NCI-H2081 (cell line): ENCODE measurements at regions not wholly inside any gene's neighbourhood (a gene's known extent, or its start where the extent isn't known, plus 50 kb on each side); places are given as distances from the start of the nearest gene placed in this dataset.
"Not testable (repeated sequence)": the region's sequence is repeated elsewhere in the genome, so short reads cannot be mapped to it uniquely, and the experiment has no call there.

ENCODE experiments used
- DNase-seq, 2 experiments: peaks; one replicate each; lab custom pipeline; 2025; lab: John Stamatoyannopoulos, UW

GRCh38 chr1:164433818-164434170 is 125.2 kb upstream of the PBX1 start:
- DNase-seq, result no peak

GRCh38 chr1:164440232-164440631 is 118.8 kb upstream of the PBX1 start:
- DNase-seq, result no peak

- DNase-seq, result no peak
Measured at GRCh38 chr1:164443166-164443565, 115.8 kb upstream of the PBX1 start.

GRCh38 chr1:164443836-164444235 is 115.1 kb upstream of the PBX1 start:
- no peak for DNase-seq

- no peak for DNase-seq
Measured at GRCh38 chr1:164446020-164446419, 113.0 kb upstream of the PBX1 start.

DNA sequence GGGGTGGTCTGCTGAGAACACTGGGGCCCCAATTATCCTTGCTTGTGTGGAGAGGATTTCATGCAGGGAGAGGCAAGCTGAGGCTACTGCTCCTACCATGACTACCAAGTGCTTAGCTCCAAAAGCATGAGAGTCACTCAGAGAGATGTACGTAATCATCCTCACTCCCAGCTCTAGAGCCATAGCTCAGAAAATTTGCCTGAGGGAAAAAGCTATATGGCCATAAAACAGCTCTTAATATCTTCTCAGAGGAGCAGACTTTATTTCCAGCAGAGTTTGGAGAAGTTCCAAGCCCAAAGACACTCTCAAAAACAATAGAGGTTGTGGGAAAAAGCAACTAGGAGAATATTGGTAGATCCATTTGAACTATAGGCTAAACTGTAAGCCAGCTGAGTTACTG is 106.4 kb upstream of the PBX1 start:
- DNase-seq, result peak; percentile 7 to 48

- no peak for DNase-seq
Measured at GRCh38 chr1:164456272-164456671, 102.7 kb upstream of the PBX1 start.

- DNase-seq, result not testable (repeated sequence)
Measured at GRCh38 chr1:164459176-164459575, 99.8 kb upstream of the PBX1 start.

DNA sequence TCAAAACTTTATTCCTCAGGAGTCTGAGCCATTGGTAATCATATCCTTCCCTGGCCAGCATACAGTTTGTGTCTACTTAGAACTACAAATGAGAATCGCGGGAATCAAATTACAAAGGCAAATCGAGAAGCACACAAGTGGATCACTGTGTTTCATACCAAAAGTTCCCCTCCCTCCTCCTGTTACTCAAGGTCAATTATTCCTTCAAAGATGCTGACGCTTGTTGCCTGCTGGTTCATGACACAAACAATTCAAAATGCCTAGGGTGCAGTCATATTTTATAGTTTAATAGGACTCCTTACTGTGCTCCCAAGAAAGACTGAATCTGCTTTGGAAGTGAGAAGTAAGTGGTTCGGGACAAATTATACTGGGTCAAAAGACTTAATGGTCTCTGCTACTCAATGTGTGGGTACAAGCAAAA is 93.0 kb upstream of the PBX1 start:
- DNase-seq, result no peak

GRCh38 chr1:164466429-164466828 is 92.6 kb upstream of the PBX1 start:
- no peak for DNase-seq

GRCh38 chr1:164470996-164471395 is 88.0 kb upstream of the PBX1 start:
- no peak for DNase-seq

DNA sequence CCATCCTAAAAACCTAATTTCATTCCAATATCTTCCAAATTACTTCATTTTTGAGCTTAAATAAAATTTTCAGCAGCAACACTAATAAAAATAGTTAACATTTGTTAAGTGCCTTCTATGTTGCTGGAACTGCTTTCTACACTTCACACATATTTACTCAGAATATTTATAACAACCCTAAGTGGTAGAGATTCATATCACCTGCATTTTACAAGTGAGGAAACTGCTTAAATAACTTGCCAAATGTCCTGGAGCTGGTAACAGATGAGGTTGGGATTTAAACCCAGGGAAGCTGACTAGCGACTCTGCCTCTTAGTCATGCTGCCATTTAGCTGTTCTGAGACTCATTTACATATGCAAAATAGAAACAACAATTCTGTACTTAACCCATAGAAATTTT is 86.1 kb upstream of the PBX1 start:
- DNase-seq, result no peak

DNA sequence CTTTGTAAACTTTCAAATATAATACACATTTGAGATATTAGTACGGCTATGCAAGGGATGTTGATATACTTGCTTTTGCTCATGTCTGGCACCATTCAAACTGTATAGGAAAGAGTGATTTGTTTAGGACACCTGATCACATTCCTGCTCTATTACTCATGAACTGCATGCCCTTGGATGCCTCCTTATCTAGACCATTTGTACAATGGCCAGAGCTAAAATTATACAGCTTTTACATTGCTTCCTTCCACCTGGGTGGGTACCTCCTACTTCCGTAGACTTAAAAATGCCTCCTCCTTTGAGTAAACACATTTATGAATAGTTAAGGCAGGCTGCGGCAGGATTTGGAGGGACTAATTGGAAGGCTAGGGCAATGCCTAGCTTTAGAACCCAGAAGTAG is 85.4 kb upstream of the PBX1 start:
- DNase-seq, result no peak

DNA sequence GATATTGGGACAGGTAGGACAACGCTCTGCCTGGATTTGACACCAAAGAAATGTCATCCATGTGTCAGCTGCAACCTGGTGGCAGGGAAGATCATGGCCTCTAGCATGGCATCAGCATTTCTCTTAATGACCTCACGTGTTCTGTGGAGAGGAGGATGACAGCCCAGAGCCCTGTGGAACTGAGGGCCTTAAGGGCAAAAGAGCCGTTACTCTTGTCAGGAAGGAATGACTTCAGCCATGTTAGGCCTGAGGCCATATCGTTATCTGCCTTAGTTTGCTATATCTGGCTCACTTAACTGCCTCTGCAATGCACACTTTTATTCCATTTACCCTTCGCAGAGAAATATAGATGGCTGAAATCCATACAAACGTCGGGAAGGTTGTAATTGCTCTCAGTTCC is 83.2 kb upstream of the PBX1 start:
- DNase-seq, result no peak

GRCh38 chr1:164477343-164477742 is 81.6 kb upstream of the PBX1 start:
- no peak for DNase-seq

GRCh38 chr1:164479242-164479641 is 79.7 kb upstream of the PBX1 start:
- no peak for DNase-seq

DNA sequence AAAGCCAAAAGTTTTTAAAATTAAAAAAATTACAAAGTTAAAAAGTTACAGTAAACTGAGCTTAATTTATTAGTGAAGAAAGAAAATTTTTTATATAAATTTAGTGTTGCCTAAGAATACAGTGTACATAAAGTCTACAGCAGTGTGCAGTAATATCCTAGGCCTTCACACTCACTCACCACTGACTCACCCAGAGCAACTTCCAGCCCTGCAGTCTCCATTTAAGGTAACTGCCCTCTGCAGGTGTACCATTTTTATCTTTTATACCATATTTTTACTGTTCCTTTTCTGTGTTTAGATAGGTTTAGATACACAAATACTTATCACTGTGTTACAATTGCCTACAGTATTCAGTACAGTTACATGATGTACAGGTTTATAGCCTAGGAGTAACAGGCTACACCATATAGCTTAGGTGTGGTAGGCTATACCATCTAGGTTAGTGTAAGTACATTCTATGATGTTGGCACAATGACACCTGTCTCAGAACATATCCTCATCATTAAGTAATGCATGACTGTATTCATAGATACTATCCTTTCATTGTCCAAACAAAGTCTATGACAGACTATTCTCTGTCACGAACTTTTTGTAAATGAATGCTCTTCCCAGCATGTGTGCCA is 78.6 kb upstream of the PBX1 start:
- no peak for DNase-seq

DNA sequence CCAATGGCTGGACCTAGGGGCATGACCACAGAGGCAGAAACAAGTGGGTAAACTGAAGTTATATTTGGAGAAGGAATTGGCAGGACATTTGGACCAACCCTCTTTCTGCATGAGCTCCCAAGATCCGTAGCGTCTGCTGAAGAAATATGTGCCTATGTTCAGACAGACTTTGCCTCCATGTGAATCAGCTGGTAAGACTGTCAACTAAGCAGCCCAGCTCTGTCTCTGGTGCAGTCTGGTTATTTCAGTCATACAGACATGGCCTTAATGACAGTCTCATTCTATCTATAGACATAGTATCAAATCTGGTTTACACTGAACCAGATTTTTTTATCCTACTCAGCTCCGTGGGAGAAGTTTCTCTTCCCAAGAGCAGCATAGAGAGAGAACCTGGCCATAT is 63.1 kb upstream of the PBX1 start:
- no peak for DNase-seq

DNA sequence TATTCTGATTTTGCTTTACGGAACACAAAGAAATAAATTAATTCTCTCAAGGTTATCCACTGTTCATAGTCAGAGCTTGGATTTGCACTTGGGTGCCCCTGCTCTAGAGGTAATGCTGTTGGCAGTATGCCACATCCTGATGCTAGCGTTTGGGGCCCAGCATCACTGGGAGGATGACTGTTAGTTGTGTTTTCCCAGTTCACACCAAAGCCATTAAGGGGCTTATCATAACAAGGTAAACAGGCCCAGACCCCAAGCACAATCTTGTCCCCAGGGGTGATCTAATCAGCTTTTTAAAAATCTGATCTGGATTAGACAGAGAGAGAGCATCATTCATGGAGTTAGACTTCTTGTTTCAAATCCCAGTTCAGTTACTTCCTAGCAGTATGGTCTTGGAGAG is 60.2 kb upstream of the PBX1 start:
- no peak for DNase-seq

- DNase-seq, result no peak
Measured at GRCh38 chr1:164504749-164505148, 54.2 kb upstream of the PBX1 start.
